ENCODE measurements at regions not wholly inside any gene's neighbourhood (a gene's known extent, or its start where the extent isn't known, plus 50 kb on each side); places are given as distances from the start of the nearest gene placed in this dataset.

DNA sequence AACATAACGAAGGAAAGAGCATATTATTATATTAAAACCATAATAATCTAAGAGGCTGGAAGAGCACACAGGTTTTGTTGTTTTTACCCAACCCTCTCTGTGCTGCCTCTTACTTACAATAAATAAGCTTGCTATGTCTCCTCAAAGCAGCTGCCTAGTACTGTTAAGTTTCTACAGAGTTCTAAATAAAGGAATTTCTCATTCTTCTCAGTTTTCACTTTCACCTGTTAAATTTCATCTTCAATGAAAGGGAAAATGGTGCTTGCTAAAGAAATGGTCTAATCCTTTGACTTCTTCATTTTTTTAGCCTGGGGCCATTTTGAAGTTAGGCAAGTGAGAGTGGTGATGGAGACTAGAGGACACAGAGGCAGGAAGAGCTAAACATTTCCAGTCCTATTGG, 396.1 kb downstream of the MAN2A1 start:
- H3K36me3 ChIP-seq (ENCODE audit: control insufficient read depth in 2 of 2, extremely low read depth in 1 of 2, insufficient read depth in 2 of 2, low read length in 2 of 2), result no peaks in the 10 kb centered on the region
- H2AFZ ChIP-seq (ENCODE audit: low read depth, low read length), result no peak overlapping the region
- DNase-seq (ENCODE audit: low read depth, low spot score) (no peak), FAIRE-seq (no peak)
- no peaks in the 10 kb centered on the region for H3K9me3 ChIP-seq (replicated peaks; ENCODE audit: control insufficient read depth, insufficient read depth, low read length)
- CTCF ChIA-PET, result no interaction called here
- H3K4me2 ChIP-seq (ENCODE audit: insufficient read depth, low read length), result no peak overlapping the region
- dilution Hi-C loops (cut with MboI; ENCODE audit: extremely low pct_ligation_motif_present, low sequenced_read_pairs), result no loop called here
- POLR2A ChIA-PET, result no interaction called here
- no TSS peak for BruUV-seq (replicated peaks)
- TF ChIP-seq POLR2A (IDR thresholded peaks at IDR 0.05; ENCODE audit: low read depth, low read length) (no peak), JUN (IDR thresholded peaks at IDR 0.05; ENCODE audit: borderline replicate concordance, insufficient read depth, insufficient read length, low read depth) (no peak), FOS (IDR thresholded peaks at IDR 0.05; ENCODE audit: borderline replicate concordance, insufficient read depth, low read length) (no peak), EZH2 (IDR thresholded peaks at IDR 0.05; ENCODE audit: borderline replicate concordance, low read depth, low read length, severe bottlenecking) (no peak), MYC (IDR thresholded peaks at IDR 0.05; ENCODE audit: low read depth, low read length) (no peak), POLR2AphosphoS5 (IDR thresholded peaks at IDR 0.05; ENCODE audit: insufficient read depth, low read depth, low read length) (no peak), GATA2 (IDR thresholded peaks at IDR 0.05; ENCODE audit: insufficient read depth, insufficient read length, low read depth, low read length) (no peak)
- TF ChIP-seq, protein P1, sequence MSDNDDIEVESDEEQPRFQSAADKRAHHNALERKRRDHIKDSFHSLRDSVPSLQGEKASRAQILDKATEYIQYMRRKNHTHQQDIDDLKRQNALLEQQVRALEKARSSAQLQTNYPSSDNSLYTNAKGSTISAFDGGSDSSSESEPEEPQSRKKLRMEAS (IDR thresholded peaks at IDR 0.05; ENCODE audit: insufficient read depth, insufficient read length), result no peak
- TF ChIP-seq, protein P2, sequence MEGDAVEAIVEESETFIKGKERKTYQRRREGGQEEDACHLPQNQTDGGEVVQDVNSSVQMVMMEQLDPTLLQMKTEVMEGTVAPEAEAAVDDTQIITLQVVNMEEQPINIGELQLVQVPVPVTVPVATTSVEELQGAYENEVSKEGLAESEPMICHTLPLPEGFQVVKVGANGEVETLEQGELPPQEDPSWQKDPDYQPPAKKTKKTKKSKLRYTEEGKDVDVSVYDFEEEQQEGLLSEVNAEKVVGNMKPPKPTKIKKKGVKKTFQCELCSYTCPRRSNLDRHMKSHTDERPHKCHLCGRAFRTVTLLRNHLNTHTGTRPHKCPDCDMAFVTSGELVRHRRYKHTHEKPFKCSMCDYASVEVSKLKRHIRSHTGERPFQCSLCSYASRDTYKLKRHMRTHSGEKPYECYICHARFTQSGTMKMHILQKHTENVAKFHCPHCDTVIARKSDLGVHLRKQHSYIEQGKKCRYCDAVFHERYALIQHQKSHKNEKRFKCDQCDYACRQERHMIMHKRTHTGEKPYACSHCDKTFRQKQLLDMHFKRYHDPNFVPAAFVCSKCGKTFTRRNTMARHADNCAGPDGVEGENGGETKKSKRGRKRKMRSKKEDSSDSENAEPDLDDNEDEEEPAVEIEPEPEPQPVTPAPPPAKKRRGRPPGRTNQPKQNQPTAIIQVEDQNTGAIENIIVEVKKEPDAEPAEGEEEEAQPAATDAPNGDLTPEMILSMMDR (IDR thresholded peaks at IDR 0.05; ENCODE audit: extremely low read depth in 1 of 2, insufficient read depth in 1 of 2, low read depth in 1 of 2, low read length in 2 of 2), result no peak
- no peak overlapping the region for H3K27ac ChIP-seq (ENCODE audit: insufficient read depth, low read depth, low read length)
- no peak overlapping the region for H3K9ac ChIP-seq (replicated peaks; ENCODE audit: extremely low read depth, insufficient read depth, low read length)
- no peaks in the 10 kb centered on the region for H3K79me2 ChIP-seq (ENCODE audit: control insufficient read depth, insufficient read depth, low read length)
- no peaks in the 10 kb centered on the region for H3K4me1 ChIP-seq (ENCODE audit: control insufficient read depth, extremely low read depth, insufficient read depth, low read length)
- intact Hi-C loops (cut with micrococcal nuclease), result no loop called here
- H3K27me3 ChIP-seq (ENCODE audit: control insufficient read depth in 2 of 2, insufficient read depth in 2 of 2, low read length in 2 of 2), result no peaks in the 10 kb centered on the region
- H3K4me3 ChIP-seq (replicated peaks in 1 of 3; ENCODE audit: insufficient read depth in 1 of 3, low read depth in 1 of 3, low read length in 3 of 3), result no peak overlapping the region
- H3K9me1 ChIP-seq (replicated peaks; ENCODE audit: control insufficient read depth, extremely low read depth, insufficient read depth, low read length), result no peaks in the 10 kb centered on the region
- H4K20me1 ChIP-seq (replicated peaks; ENCODE audit: control insufficient read depth, extremely low read depth, insufficient read depth, low read length), result no peaks in the 10 kb centered on the region

Data from endothelial cell of umbilical vein (primary cell).